Panc1 (cell line): ENCODE measurements at regions not wholly inside any gene's neighbourhood (a gene's known extent, or its start where the extent isn't known, plus 50 kb on each side); places are given as distances from the start of the nearest gene placed in this dataset.

Experiments used
- ATAC-seq: fragments of 200-7000 bp; cut with Tn5 transposase; 2 replicates; pipeline ENCODE4 v1.9.1; 2020; ENCODE audit warnings: mild to moderate bottlenecking, moderate library complexity
- BruUV-seq: library from RNA; stranded (reverse); fragments of 400-500 nt; replicated peaks from 2 replicates; lab custom pipeline; 2021; lab: Mats Ljungman, UMichigan
- CTCF ChIA-PET: fragments of 300-600 bp; sonication (Branson Sonifier 250); formaldehyde crosslinking; loops from one replicate; lab custom pipeline; 2022; ENCODE audit warnings: antibody characterized with exemption; lab: Charles Lee
- POLR2A ChIA-PET: fragments of 300-600 bp; sonication (Branson Sonifier 250); formaldehyde crosslinking; loops from one replicate; lab custom pipeline; 2022; ENCODE audit warnings: antibody characterized with exemption; lab: Charles Lee
- DNase-seq: peaks from one replicate; pipeline ENCODE4 v3.0.0-alpha.2; 2010; ENCODE audit warnings: low read depth, low spot score
- H3K27ac ChIP-seq: 2 replicates; pipeline ENCODE4 v1.5.1; 2011; ENCODE audit warnings: mild to moderate bottlenecking, low read length, inconsistent platforms
- H3K27me3 ChIP-seq: fragments of 200-500 bp; sonication (Bioruptor generic); 2 replicates; pipeline ENCODE4 v1.6.0; 2014; ENCODE audit warnings: low read length, inconsistent platforms; ENCODE audit not compliant: control insufficient read depth, insufficient read depth
- H3K36me3 ChIP-seq: fragments of 200-500 bp; sonication (Bioruptor generic); 2 replicates; pipeline ENCODE4 v1.5.1; 2014; ENCODE audit warnings: inconsistent platforms, mild to moderate bottlenecking, low read length, moderate library complexity; ENCODE audit not compliant: control insufficient read depth, insufficient read depth
- H3K4me1 ChIP-seq: 2 replicates; pipeline ENCODE4 v1.5.1; 2011; ENCODE audit warnings: inconsistent platforms, mild to moderate bottlenecking, low read length, moderate library complexity; ENCODE audit not compliant: control insufficient read depth, insufficient read depth
- H3K4me3 ChIP-seq, 2 experiments: 2 replicates each; pipeline ENCODE4 v1.5.1; 2011 to 2012; ENCODE audit warnings: low read depth in 2 of 2, low read length in 2 of 2, mild to moderate bottlenecking in 2 of 2, inconsistent platforms in 1 of 2, moderate library complexity in 1 of 2
- H3K9me3 ChIP-seq: fragments of 200-500 bp; sonication (Bioruptor generic); 2 replicates; pipeline ENCODE4 v1.5.1; 2014; ENCODE audit warnings: low read depth, mild to moderate bottlenecking, inconsistent platforms, low read length, moderate library complexity; ENCODE audit not compliant: control insufficient read depth, insufficient read depth
- CTCF ChIP-seq: fragments of 450-650 bp; IDR thresholded peaks from 2 replicates; pipeline ENCODE4 v1.5.1; 2017; ENCODE audit warnings: mild to moderate bottlenecking
- POLR2AphosphoS5 ChIP-seq: IDR thresholded peaks from 2 replicates; pipeline ENCODE4 v1.6.1; 2012; ENCODE audit warnings: mild to moderate bottlenecking, low read depth, low read length, moderate library complexity
- SIN3A ChIP-seq: IDR thresholded peaks from 2 replicates; pipeline ENCODE4 v1.6.1; 2012; ENCODE audit warnings: low read depth, mild to moderate bottlenecking, low read length, moderate library complexity, borderline replicate concordance; ENCODE audit not compliant: insufficient read depth
- TCF7L2 ChIP-seq: IDR thresholded peaks from 2 replicates; pipeline ENCODE4 v1.6.1; 2011; ENCODE audit warnings: mild to moderate bottlenecking, low read depth, low read length, inconsistent platforms
- in situ Hi-C: cut with HindIII; loops from 2 replicates; pipeline ENCODE4 v1.10.0; 2016; ENCODE audit warnings: low sequenced_read_pairs, low pct_unique_long_range_greater_than_20kb
- intact Hi-C: fragments of 100-400 bp; cut with micrococcal nuclease; formaldehyde crosslinking; loops from one replicate; pipeline ENCODE4 v1.10.0; 2022; ENCODE audit not compliant: unreplicated experiment
- TF ChIP-seq, protein P1 (sequence below), 2 experiments: IDR thresholded peaks; 2 replicates each; pipeline ENCODE4 v1.6.1; 2011 to 2012; ENCODE audit warnings: low read depth in 2 of 2, control low read depth in 1 of 2, low read length in 1 of 2, mild to moderate bottlenecking in 1 of 2, moderate library complexity in 1 of 2; ENCODE audit not compliant: insufficient read depth in 1 of 2

DNA sequence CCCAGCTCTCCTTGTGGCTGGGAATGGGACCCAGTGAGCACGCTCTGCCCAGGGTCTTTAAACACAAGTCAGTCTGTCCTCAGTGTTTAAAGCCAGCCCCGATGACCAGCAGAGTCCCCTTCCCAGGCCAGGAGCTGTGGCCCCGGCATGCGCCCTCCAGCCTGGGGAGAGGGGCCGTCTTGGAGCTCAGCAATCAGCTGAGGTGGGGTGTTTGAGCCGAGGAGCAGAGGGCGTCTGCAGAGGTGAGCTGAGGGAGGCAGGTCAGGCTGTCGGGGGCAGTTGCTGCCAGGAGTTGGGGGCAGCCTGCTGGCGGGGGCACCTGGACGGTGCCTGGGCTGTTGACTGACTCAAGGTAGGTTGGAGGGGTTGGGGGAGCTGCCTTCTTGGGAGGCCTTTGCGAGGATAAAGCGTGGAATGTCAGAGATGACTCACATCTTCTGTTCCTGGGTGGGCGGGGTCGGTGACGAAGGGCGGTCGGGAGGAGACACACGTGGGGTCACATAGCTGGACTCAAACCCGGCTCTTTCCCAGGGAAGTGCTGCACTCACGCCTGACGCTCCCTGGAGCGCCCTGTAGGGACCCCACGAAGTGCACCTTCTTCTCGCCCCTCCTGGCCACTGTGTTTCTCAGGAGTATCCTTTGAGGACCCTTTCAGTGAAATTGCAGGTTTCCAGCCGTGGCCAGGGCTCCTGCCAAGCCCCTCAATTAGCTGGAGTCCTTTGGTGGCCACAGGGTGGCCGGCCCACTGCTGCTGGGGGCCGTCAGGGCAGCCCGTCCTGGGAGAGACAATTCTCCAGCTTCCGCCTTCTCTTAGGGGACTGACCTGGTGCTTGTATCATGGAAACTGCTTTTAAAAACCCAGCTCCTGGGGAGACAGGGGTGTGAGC is 86.2 kb downstream of the SIK1 start:
- POLR2A ChIA-PET: no interaction called here
- no TSS peak for BruUV-seq
- no peak for DNase-seq
- Histone ChIP-seq H3K4me3 (no peak overlapping the region), H3K27me3 (no peaks in the 10 kb centered on the region), H3K27ac (no peak overlapping the region), H3K9me3 (no peaks in the 10 kb centered on the region), H3K4me1 (peaks cover 33% of the 10 kb centered on the region), H3K36me3 (no peaks in the 10 kb centered on the region)
- intact Hi-C loops: no loop called here
- in situ Hi-C loops: no loop called here
- TF ChIP-seq POLR2AphosphoS5 (no peak), SIN3A (no peak)
- TF ChIP-seq, protein P1, sequence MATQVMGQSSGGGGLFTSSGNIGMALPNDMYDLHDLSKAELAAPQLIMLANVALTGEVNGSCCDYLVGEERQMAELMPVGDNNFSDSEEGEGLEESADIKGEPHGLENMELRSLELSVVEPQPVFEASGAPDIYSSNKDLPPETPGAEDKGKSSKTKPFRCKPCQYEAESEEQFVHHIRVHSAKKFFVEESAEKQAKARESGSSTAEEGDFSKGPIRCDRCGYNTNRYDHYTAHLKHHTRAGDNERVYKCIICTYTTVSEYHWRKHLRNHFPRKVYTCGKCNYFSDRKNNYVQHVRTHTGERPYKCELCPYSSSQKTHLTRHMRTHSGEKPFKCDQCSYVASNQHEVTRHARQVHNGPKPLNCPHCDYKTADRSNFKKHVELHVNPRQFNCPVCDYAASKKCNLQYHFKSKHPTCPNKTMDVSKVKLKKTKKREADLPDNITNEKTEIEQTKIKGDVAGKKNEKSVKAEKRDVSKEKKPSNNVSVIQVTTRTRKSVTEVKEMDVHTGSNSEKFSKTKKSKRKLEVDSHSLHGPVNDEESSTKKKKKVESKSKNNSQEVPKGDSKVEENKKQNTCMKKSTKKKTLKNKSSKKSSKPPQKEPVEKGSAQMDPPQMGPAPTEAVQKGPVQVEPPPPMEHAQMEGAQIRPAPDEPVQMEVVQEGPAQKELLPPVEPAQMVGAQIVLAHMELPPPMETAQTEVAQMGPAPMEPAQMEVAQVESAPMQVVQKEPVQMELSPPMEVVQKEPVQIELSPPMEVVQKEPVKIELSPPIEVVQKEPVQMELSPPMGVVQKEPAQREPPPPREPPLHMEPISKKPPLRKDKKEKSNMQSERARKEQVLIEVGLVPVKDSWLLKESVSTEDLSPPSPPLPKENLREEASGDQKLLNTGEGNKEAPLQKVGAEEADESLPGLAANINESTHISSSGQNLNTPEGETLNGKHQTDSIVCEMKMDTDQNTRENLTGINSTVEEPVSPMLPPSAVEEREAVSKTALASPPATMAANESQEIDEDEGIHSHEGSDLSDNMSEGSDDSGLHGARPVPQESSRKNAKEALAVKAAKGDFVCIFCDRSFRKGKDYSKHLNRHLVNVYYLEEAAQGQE (IDR thresholded peaks at IDR 0.05; ENCODE audit: insufficient read depth in 1 of 2, low read depth in 2 of 2, low read length in 1 of 2): no peak
- CTCF ChIA-PET: interaction anchor here (0.9 kb wide), 1 partner anchor 11 kb away, joined by 3 read pairs; no protein-coding TSS in a partner anchor
- no peak for ATAC-seq

GRCh38 chr21:43339668-43340067 is 87.3 kb downstream of the SIK1 start:
- Histone ChIP-seq H3K36me3 (no peaks in the 10 kb centered on the region), H3K27ac (no peak overlapping the region; the same call in 1 of the 2 replicates), H3K9me3 (no peaks in the 10 kb centered on the region), H3K4me1 (peaks cover 28% of the 10 kb centered on the region), H3K27me3 (no peaks in the 10 kb centered on the region), H3K4me3 (no peak overlapping the region)
- in situ Hi-C loops (no loop called here), intact Hi-C loops (no loop called here)
- DNase-seq (no peak), ATAC-seq (no peak)
- no peak for TF ChIP-seq CTCF
- TF ChIP-seq TCF7L2: no peak
- TF ChIP-seq POLR2AphosphoS5: no peak
- no peak for TF ChIP-seq SIN3A
- TF ChIP-seq, protein P1 (IDR thresholded peaks at IDR 0.05; ENCODE audit: insufficient read depth in 1 of 2, low read depth in 2 of 2, low read length in 1 of 2): no peak
- ChIA-PET CTCF (no interaction called here), POLR2A (no interaction called here)
- BruUV-seq: no TSS peak
